Fibroblast of the aortic adventitia (primary cell): ENCODE measurements at regions not wholly inside any gene's neighbourhood (a gene's known extent, or its start where the extent isn't known, plus 50 kb on each side); places are given as distances from the start of the nearest gene placed in this dataset.

Source experiments
- DNase-seq: peaks from one replicate; pipeline ENCODE4 v3.0.0-alpha.2; 2010; ENCODE audit warnings: low read depth
- H3K4me3 ChIP-seq: 2 replicates; pipeline ENCODE4 v1.5.1; 2011; ENCODE audit warnings: low read depth, mild to moderate bottlenecking, control low read depth, low read length, moderate library complexity
- TF ChIP-seq, protein P1 (sequence below): IDR thresholded peaks from 2 replicates; pipeline ENCODE4 v1.5.1; 2011; ENCODE audit warnings: mild to moderate bottlenecking, low read length, control low read depth, inconsistent platforms; ENCODE audit not compliant: insufficient read depth

DNA sequence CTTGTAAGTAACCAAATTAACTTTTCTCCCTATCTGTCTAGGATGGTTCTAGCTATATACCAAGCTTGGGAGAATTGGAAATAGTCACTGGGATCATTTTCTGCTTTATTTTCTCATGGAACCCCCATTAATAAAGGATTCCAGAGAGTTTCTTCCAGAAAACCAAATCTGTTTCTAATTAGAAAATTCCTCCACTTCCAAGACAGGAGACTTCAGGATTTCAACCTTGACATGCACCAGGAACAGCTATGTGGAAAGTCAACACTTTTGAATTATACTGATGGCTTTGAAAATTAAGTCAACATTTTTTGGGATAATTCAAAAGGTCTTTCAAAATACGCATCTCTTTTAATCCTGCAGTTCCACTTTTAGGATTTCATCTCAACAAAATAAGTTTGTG lies 138.3 kb downstream of the MEX3B start:
- TF ChIP-seq, protein P1, sequence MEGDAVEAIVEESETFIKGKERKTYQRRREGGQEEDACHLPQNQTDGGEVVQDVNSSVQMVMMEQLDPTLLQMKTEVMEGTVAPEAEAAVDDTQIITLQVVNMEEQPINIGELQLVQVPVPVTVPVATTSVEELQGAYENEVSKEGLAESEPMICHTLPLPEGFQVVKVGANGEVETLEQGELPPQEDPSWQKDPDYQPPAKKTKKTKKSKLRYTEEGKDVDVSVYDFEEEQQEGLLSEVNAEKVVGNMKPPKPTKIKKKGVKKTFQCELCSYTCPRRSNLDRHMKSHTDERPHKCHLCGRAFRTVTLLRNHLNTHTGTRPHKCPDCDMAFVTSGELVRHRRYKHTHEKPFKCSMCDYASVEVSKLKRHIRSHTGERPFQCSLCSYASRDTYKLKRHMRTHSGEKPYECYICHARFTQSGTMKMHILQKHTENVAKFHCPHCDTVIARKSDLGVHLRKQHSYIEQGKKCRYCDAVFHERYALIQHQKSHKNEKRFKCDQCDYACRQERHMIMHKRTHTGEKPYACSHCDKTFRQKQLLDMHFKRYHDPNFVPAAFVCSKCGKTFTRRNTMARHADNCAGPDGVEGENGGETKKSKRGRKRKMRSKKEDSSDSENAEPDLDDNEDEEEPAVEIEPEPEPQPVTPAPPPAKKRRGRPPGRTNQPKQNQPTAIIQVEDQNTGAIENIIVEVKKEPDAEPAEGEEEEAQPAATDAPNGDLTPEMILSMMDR: no peak
- H3K4me3 ChIP-seq: no peak overlapping the region
- DNase-seq: no peak

DNA sequence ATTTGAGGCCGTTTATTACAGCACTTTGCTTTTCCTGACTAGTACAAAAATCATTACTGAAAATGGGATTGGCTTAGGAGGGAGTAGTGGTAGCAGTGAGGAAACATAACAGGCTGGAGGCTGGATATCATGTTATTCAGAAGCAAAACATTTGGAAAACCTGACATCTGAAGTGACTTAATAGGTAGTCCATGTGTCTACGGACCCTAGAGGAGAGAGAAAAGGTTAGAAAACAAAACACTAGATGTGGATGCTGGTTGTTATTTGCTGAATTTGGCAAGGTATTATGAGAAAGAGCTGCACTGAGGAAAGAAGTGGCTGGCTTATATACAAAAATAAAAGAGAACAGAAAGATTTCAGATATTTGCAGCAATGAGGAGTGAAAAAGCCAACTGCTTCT lies 139.9 kb downstream of the MEX3B start:
- DNase-seq: no peak
- H3K4me3 ChIP-seq: no peak overlapping the region
- TF ChIP-seq, protein P1: no peak

DNA sequence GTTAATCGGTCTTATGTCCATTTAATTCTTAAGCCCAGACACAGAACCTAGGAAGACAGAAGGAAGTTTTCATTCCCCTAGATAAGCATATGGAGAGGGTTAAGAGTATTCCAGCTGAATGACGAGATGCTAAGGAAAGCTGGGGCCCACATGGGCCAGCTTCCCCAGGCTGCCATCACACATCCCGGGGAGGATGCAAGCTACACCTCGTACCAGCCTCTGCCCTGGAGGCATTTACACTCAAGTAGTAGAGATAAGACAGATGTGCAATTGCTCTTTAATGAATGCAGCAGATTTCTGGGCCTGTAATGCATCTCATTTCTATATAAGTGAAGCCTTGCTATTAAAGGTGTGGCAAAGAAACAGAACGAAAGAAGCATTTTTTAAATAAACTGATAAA lies 144.5 kb downstream of the MEX3B start:
- no peak overlapping the region for H3K4me3 ChIP-seq
- no peak for DNase-seq
- TF ChIP-seq, protein P1: no peak

DNA sequence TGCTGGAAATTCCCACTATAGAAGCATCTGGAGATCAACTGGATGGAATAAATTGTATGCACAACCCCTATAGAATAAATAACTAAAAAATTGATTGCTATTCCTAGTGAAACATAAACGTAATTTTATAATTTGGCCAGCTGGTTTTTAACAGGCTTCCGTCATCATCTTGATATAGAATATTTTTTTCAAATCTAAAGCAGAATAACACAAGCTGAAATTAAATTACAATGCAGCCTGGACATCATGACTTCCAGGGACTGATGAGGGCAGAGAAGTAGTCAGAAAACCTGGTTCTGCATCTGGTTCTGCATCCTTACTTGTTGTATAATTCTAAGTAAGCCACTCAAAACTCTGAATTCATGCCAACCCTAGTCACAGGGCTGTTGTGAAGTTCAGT lies 146.1 kb downstream of the MEX3B start:
- TF ChIP-seq, protein P1: no peak
- DNase-seq: no peak
- no peak overlapping the region for H3K4me3 ChIP-seq

DNA sequence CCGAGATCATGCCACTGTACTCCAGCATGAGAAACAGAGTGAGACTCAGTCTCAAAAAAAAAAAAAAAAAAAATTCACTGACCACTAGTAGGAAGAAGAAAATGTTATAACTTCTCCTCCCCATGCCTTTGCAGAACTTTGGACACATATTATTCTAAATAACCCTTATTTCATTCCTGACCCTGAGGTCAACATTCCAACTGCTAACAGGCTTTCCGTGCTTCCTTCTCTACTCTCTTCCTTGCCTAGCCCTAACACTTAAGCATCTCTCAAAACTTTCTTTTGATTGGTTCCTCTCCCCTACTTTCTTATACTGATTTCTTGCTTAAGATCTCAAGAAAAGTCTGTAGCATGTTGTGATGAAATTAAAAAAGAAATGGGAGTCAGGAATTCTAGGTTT lies 146.8 kb downstream of the MEX3B start:
- DNase-seq: no peak
- H3K4me3 ChIP-seq: no peak overlapping the region
- TF ChIP-seq, protein P1: no peak

DNA sequence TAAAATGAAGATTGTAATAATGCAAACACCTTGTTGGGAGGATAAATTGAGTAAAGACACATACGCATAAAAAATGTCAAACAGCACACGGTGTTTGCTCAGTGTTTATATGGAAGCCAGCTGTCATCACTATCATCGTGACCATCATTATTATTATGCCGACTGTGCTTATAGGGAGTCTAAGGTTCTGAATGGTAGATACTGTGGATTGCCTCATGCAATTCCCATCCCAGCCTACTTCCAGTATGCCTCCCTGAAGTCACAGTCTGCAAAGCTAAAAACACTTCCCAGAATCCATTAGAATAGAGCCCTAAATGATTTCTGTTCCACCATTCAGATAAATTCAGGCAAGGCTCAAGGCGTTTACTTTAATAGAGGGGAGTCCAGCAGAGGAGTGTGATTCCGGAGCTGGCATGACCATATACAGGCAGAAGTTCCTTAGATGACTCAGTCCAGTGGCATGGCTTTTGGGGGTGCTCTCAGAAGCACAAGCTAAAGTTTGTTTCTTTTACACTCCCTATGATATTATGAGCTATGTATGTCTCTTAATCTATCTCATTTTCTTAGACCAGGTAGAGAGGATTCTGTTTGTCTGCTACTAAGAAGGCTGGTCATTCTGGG lies 148.7 kb downstream of the MEX3B start:
- TF ChIP-seq, protein P1: no peak
- no peak overlapping the region for H3K4me3 ChIP-seq
- no peak for DNase-seq

DNA sequence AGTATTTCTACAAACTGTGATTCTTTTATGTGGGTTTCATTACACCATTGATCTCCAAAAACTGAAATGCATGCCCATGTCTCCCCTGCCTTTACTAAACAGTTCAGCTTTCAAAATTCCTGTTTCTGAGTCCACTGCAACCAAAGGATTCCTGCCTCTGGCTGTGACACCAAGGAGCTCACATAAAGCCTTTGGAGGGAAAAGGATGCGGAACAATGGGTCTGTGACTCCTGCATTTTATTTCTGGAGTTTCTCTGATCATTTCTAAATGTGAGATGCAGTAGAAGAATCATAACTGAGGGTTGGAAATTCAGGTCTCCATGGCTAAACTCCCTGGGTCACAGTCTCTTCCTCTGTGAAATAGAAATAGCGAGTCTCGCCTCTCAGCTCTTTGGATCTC lies 149.5 kb downstream of the MEX3B start:
- DNase-seq: no peak
- TF ChIP-seq, protein P1: no peak
- H3K4me3 ChIP-seq: no peak overlapping the region
